ENCODE measurements at regions not wholly inside any gene's neighbourhood (a gene's known extent, or its start where the extent isn't known, plus 50 kb on each side); places are given as distances from the start of the nearest gene placed in this dataset.
"Not testable (repeated sequence)": the region's sequence is repeated elsewhere in the genome, so short reads cannot be mapped to it uniquely, and the experiment has no call there.

DNA sequence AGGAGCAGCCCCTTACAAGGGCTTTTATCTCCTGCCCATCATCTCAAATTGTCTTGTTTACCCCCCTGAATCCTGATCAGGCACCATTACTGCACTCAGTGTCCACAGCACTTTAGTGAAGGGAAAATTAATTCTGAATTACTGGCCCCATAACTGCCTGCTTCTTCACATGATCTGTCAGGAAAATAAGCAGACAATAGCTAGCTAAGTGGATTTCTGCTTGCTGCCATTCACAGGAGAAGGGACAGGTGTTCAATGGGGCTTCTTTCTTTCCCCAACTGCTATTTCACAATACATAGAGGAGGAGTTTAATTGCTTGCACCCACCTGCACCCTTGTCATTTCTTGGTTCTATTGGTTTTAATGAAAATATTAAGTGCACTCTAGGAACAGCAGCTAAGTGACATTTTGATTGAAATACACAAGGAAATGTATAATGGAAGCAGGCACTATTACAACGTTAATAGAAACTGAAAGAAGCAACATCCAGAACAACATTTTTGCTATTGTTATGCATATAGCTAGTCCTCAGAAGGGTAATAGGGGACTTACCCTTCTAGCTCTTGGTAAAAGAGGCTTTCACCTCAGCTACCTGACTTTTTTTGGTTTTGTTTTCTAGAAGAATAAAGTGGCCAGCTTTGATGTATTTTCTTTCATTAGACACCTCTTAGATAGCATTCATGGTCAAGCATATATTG, 599.3 kb upstream of the TLE4 start:
- no peak for DNase-seq (ENCODE audit: low spot score)

DNA sequence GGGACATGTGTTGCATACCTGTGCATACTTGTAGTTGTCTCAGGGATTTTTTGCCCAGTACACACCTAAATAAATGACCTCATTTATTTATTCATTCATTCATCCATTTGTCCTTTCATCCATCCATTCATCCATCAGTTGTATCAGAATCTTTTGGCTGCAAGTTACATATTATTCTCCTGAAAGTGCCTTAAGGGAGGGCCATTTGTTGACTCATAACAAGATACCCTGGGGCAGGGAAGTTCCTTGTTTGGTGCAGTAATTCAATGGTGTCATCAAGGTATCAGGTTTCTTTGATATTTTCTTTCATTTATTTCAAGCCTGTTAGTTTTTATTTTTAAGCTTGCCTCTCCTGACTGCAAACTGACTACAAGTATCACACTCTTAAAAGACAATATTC, 597.9 kb upstream of the TLE4 start:
- DNase-seq (ENCODE audit: low spot score): no peak

DNA sequence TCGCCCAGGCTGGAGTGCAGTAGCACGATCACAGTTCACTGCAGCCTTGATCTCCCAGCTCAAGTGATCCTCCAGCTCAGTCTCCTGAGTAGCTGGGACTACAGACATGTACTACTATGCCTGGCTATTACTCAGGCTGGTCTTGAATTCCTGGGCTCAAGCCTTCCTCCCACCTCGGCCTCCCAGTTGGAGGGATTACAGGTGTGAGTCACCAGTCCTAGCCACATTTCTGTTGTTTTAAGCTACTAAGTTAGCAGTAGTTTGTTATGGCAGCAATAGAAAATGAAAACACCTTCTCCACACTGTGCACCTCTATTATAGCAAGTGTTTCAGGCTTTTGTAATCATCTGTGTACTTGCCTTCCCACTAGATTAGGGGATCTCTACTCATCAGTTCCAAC, 588.9 kb upstream of the TLE4 start:
- DNase-seq (ENCODE audit: low spot score): no peak

DNA sequence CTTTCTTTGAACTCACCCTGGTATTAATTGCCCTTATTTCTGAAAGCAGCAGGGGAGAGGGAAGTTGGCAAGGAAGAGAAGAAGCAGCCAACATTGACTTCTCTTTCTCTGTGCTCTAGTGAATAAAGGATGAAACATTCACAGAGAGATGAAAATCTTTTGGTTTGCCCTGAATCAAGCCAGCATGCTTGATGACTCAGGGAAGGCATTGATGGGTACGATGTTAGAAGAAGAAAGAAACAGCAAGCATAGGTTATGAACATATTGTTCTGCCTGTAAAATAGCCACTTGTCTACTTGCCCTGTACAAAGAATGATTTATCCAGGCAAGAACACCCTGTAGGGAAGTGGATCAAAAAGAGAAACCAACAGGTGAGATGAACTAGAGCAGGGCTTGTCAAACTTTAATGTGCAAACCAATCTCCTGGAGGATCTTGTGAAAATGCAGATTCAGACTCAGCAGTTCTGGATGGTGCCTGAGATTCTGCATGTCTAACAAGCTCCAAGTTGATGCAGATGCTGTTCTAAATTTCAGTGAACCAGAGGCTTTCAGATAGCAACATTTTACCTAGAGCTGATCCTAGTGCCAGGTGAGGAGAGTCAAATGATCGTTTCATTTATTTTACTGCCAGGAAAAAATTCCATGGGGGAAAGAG, 586.6 kb upstream of the TLE4 start:
- no peak for DNase-seq (ENCODE audit: low spot score)

DNA sequence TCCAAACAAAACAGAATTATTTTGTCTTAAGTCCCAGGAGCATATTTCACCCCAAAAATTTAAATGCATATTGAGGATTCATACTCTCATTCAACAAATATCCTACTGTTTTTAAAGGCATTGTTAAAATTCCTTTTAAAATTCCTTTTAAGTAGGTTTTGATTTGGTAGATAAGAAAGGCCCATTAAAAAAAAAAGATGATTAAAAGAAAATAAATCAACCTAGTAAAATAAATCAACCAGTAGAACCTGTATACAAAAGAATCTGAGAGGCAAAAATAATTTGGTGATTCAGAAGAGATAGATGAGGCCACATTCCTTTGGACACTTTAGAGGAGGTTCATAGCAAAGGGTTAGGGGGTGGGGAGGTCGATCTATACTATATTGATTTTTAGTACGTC, 585.3 kb upstream of the TLE4 start:
- no peak for DNase-seq (ENCODE audit: low spot score)

DNA sequence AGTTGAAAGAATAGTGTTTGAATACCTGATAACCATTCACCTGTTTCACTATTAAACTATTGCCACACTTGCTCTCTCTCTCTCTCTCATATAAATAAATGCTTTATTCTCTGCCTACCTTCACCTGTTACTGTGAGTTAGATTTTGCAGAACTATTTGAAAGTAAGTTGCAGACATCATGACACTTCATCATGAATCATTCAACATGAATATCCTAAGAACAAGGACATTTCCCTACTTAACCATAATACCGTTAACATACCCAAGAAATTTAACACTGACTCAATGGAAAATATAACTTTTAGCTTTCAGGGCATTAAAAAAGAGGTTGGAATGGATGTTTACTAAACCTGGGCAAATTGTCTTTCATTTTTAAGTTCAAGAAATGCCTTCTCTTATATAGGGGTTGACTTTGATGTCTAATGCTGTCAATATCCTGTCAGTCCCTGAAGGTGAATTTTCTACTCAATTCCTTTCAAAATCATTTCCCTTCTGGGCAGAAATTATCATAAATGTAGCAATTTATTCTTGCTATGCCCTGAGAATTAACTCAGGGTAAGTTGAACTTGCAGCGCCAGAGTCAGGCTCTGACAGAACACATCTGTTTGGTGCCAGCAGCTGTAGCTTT, 582.6 kb upstream of the TLE4 start:
- no peak for DNase-seq (ENCODE audit: low spot score)

DNA sequence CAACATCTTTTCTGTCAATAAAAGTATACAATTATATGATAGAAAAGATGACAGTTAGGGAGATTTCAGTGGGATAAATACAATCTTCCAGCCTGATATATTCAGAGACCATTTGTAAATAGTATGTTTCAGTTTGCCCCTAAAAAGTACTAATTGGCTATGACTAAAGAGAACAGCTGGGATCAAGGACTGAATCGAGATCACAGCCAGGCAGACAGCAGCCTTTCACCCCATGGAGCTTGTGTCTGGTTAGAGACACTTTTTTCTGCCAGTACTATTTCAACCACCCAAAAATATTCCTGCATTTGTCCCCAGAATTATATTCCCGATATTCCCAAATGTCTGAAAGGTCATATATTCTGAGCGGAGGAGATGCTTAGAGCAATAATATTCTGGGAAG, 577.3 kb upstream of the TLE4 start:
- DNase-seq (ENCODE audit: low spot score): no peak

DNA sequence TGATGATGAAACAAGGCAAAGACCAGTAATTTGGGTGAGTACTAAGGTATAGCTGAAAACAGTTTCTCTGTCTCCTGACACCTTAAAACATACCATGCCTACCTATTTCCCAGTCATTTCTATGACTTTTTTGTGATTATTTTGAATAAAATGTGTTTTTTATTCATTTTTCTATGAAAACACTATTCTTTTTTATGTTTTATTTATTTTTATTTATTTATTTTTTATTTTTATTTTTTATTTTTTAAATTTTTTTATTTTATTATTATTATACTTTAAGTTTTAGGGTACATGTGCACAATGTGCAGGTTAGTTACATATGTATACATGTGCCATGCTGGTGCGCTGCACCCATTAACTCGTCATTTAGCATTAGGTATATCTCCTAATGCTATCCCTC, 576.8 kb upstream of the TLE4 start:
- not testable (repeated sequence) for DNase-seq (ENCODE audit: low spot score)

DNA sequence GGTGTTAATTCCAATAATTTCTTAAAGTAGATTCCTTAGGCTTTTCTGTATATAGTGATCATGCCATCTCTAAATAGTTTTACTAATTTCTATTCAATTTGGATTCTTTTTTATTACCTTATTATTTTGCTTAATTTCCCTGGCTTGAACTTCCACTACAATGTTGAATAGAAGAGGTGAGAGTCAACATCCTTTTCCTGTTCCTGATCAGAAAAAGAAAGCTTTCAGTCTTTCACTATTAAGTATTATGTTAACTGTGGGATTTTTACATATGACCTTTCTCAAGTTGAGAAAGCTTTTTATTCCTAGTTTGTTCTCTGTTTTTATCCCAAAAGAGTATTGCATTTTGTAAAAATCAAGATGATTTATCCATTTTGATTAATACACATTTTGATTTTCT, 574.5 kb upstream of the TLE4 start:
- no peak for DNase-seq (ENCODE audit: low spot score)

DNA sequence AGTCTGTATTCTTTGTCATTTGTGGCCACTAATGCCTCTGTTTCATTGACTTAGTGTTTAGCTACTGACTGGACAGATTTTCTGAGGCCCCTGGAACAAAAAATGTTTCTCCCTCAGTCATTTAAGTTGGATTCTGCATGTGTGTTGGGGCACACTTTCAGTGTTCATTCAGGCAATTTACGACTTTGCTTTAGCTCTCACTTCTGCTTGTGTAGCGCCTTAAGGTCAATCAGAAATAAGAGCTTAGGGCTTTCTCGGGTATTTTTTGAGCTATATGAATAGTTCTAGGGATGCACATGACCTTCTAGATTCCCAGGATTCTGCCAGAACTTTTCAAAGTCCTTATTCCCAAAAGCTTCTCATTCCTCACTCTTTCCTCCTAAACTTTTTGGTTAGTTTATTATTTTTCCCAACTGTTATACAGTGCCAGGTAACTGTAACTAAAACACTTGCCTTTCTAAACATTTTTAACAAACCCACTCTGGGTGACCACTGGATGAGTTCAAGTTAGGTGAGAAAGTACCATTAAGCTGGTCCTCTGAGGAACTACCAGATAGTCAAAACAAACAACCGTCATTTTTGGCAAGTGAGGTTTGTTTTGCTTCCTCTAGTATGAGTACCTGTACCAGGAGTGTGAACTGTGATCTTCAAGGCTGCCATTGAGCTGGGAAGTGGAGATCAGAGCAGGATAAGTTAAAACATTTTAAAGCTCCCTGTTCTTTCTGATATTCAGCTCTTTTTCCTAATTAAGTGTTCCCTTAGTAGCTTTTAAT, 571.3 kb upstream of the TLE4 start:
- DNase-seq (ENCODE audit: low spot score): no peak

DNA sequence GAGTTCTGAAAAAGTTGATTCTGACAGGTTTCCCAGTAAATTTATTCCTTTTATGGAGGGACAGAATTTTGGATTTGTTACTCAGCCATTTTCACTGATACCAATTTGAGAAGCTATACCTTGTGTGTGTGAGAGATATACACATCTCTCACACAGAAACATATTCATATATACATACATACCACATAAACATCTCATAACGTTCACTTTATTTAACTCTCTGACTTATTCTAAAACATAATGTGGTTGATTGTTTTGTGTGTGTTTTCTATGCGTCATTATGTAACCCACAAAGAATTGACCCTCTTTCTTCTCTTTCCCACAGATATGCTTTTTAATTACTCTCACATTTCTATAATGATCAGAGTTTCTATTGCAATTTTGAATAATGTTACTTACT, 570.8 kb upstream of the TLE4 start:
- DNase-seq (ENCODE audit: low spot score): no peak

DNA sequence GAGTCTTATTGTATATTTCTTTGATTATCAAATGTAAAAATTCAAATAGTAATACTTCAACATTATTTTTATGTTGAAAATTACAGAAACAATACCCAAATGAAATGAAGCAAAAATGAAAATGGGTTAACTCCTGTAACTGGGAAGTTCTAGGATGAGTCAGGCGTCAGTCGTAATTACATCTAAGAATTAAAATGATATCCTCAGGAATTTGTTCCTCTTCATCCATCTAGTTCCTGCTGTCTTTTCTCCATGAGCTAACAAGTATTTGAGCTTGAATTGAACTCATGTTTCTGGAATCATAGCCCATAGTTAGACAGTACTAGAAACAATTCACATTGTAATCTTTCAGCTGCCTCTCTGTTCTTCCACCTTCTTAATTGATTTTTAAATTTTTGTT, 568.3 kb upstream of the TLE4 start:
- no peak for DNase-seq (ENCODE audit: low spot score)

DNA sequence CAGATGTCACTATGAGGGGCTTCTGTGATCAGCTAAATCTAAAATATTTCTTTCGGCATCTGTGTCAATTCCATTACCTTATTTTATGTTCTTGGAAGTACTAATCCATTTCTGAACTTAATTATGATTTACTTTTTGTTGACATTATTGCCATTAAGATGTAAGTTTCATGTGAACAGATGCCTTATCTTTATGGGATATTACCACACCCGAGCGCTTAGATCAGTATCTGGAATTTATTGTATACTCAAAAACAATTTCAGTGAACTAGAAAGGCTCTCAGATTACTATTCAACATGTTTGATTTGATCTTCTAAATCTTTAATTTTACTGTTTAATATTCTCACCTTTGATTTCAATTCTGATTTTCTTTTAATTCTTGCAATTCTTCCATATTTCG, 567.7 kb upstream of the TLE4 start:
- no peak for DNase-seq (ENCODE audit: low spot score)

DNA sequence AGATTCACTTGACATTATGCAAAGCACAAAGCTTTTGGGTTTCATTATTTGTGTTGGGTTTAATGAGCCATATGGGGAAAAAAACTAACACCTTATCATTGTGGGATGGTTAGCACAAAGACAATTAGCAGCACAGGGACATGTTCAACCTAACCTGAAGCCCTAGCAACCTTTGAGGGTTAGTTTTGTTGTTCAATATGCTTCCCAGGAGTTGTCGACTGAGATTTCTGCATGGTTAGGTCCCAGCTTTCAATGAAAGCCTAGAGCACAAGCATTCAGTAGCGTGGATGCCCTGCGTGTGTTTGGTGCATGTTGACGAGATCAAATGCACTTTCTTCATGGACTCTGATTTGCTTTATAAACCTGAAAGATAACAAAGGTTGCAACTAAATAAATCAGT, 565.2 kb upstream of the TLE4 start:
- DNase-seq (ENCODE audit: low spot score): no peak

DNA sequence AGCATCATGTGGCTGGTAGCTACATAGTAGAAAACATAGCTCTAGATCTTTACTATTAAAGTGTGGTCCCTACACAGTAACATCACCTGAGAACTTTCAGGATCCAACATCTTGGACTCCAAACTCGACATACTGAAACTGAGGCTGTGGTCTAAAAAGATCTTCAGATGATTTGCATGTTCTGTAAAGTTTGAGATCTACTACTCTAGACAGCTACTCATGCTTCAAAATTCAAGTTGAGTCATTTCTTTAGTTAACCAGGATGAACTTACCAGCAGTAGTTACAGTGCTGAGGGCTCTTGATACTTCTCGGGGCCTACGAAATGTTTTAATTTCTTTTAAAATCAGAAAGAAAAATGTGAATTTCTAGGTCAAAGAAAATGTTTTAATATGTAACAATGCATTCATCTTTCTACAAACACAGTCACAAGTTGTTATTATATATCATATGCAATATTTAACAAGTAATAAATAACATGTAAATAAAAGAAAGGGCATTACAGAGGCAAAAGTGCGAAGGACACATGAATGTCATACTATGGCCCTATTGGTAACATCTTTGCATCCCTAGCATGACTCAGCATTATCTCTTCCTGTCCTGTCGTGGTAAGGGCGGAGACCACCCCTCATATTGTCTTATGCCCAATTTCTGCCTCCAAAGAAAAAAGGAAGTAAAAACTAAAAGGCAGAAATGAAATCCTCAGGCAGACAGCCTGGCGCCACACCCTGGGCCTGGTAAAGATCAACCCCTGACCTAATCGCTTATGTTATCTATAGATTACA, 563.9 kb upstream of the TLE4 start:
- no peak for DNase-seq (ENCODE audit: low spot score)

DNA sequence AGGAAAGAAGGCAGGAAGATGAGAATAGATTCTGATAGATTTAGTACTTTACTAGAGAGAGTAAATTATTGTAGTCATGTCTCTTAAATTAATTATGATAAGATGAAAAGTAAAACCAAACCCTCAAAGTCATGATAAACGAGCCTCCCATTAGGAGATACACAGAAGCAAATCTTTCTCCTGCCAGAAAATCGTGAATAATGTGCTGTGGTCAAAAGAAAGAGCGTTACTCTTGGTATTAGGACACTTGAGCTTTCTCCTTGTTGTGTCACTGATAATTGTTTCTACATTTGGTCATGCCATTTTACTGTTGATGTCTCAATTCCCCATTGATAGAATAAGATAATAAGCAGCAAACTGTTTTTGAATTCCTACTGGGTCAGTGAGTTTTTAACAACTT, 562.8 kb upstream of the TLE4 start:
- DNase-seq (ENCODE audit: low spot score): no peak

DNA sequence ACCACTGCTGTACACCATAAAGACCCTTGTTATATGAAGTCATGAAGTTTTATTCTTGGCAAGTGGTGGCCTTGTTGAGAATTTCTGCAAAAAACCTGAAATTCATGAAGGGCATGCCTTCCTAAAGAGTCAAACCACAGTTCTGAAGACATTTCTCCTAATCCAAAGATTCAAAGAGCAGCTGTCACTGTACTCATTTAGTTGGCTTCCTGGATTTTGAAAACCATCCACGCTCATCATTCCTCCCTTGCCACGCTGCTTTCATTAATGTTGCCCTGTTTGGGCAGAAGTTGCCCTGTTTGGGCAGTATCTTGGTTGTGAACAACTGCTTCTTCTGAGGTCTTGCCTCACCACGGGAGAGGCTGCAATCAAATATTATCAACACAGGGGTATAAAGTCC, 560.3 kb upstream of the TLE4 start:
- no peak for DNase-seq (ENCODE audit: low spot score)

DNA sequence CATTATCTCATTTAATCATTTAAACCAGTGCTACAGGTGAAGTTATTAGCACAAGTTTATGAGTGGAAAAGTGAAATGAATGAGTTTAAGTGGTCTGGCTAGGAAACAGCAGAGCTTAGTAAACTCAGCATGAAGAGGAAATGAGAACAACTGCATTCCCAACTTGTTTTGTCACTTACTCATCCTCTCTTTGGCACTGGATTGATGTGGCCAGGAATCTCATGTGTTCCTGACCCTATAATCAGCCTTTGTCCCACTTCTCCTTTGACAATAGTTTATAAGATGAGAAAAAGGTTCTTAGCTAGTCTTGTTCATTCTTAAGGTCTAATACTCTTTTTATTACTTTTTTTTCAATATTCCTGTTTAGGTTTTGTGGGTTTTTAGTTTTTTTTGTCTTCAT, 559.2 kb upstream of the TLE4 start:
- no peak for DNase-seq (ENCODE audit: low spot score)

DNA sequence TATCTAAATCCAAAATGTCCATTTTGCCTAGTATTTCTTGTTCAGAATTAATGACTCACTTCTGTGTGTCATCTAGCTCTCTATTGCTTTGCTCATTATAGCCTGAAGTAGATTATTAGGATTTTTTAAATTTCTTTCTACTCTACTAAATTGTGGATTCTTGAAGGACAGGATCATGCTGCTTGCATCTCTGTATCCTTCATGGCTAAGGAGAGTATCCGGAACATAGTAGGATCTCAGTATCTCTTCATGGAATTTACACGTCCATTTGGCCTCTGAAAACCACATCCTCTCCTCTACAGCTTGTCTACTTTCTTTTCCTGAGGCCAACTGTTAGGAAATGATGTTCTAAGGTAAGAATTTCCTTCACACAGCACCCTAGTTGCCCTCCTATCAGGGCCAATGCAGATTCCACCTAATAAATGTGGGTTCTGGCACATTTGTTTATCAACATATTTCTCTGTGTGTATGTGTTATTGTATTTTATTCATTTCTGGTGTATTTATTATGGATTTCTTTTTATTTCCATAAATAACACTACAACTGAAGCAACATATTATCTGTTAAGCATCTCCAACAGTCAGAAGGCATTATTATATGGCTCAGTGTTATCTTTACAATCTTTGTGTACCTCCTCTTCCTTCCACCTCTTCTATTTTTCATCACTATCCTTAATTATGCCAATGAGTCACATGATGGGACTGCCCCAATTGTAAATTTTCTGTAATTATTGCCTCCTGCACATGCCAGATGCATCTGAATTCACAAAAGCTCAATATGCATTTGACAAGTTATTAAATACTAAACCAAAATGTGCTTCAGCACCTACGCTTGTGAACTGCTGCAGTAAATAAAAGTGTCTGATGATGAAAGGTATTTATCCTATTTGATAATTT, 557.8 kb upstream of the TLE4 start:
- no peak for DNase-seq (ENCODE audit: low spot score)

DNA sequence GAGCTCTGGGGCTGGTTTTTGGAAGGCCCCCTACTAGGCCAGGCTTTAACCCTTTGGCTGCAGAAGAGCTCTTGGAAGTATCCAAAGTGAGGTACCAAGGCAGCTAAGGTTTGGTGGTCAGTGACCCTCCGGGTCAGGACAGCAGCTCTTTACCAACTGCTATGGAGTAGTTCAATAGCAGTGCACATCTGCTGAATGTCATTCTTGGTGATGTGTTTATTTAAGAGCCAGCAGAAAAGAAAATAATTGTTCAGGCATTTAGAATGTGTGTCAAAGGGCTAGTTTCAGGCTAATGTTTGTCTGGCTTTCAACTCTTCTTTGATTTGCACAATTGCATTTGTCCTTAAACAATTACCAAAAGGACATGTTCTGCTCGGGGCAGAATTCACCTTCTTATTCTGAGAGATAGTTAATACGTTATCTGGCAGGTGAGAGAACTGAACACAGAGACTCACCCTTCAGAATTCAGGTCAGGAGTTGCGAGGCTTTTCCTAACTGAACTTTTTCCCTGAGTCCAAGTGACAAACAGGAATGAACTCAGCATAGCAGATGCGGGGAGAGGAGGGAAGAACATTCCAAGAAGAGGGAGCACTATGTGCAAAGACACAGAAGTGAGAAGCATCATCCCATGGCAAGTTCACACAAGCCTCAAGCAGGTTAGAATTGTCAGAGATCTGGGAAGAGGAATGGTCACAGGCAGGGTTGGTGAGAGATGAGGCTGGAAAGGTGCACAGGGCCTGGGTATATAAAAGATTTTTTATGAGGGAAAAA, 556.7 kb upstream of the TLE4 start:
- DNase-seq (ENCODE audit: low spot score): no peak

Data from RKO (cell line).